Nephron (organoid): ENCODE measurements at regions not wholly inside any gene's neighbourhood (a gene's known extent, or its start where the extent isn't known, plus 50 kb on each side); places are given as distances from the start of the nearest gene placed in this dataset.

Source experiments
- H3K27ac Mint-ChIP-seq, 3 experiments: 2 replicates each; pipeline ENCODE4 v1.8.0; 2020; ENCODE audit warnings: mixed read lengths in 3 of 3, mild to moderate bottlenecking in 2 of 3, moderate library complexity in 1 of 3
- H3K27me3 Mint-ChIP-seq: 2 replicates; pipeline ENCODE4 v1.8.0; 2021; ENCODE audit warnings: low read depth, mild to moderate bottlenecking, moderate library complexity, mixed read lengths
- H3K36me3 Mint-ChIP-seq: 2 replicates; pipeline ENCODE4 v1.8.0; 2020; ENCODE audit warnings: low read depth, mixed read lengths
- H3K4me1 Mint-ChIP-seq: 2 replicates; pipeline ENCODE4 v1.8.0; 2020; ENCODE audit warnings: mixed read lengths
- H3K4me3 Mint-ChIP-seq, 3 experiments: 2 replicates each; pipeline ENCODE4 v1.8.0; 2020; ENCODE audit warnings: mild to moderate bottlenecking in 3 of 3, mixed read lengths in 3 of 3, moderate library complexity in 2 of 3
- H3K9me3 Mint-ChIP-seq: 2 replicates; pipeline ENCODE4 v1.8.0; 2020; ENCODE audit warnings: mixed read lengths
- TF ChIP-seq, protein P1 (sequence below), 3 experiments: fragments of 200-600 bp; sonication (generic); IDR thresholded peaks; one replicate each; pipeline ENCODE4 v1.5.0; 2021; ENCODE audit warnings: antibody characterized with exemption in 3 of 3; ENCODE audit not compliant: unreplicated experiment in 3 of 3

DNA sequence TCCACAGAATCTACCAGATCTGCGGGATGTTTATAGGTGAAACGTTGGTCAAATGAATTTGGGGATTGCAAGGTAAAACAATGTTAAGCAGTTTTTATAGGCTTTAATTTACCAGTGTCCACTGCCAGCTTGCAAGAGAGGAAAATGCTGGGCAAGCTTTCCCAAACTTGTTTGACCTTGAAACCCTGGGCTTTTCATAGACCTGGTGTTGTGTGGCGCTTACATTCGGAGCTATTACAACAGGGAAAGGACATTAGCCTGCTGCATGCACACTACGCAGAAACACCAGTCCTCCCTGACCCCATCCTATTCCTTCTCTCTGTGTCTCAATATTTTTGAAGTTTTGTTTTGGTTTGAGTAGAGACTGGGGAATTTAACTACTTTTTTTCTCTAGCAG is 59.6 kb upstream of the AGPS start:
- peak overlapping the region; percentile 83 to 87 (median 84) for H3K27ac Mint-ChIP-seq
- no peak overlapping the region for H3K4me3 Mint-ChIP-seq
- TF ChIP-seq, protein P1, sequence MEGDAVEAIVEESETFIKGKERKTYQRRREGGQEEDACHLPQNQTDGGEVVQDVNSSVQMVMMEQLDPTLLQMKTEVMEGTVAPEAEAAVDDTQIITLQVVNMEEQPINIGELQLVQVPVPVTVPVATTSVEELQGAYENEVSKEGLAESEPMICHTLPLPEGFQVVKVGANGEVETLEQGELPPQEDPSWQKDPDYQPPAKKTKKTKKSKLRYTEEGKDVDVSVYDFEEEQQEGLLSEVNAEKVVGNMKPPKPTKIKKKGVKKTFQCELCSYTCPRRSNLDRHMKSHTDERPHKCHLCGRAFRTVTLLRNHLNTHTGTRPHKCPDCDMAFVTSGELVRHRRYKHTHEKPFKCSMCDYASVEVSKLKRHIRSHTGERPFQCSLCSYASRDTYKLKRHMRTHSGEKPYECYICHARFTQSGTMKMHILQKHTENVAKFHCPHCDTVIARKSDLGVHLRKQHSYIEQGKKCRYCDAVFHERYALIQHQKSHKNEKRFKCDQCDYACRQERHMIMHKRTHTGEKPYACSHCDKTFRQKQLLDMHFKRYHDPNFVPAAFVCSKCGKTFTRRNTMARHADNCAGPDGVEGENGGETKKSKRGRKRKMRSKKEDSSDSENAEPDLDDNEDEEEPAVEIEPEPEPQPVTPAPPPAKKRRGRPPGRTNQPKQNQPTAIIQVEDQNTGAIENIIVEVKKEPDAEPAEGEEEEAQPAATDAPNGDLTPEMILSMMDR (IDR thresholded peaks at IDR 0.05; ENCODE audit: unreplicated experiment in 3 of 3), result no peak
- peaks cover 2% of the 10 kb centered on the region for H3K9me3 Mint-ChIP-seq
- no peaks in the 10 kb centered on the region for H3K27me3 Mint-ChIP-seq
- H3K4me1 Mint-ChIP-seq, result peaks cover 19% of the 10 kb centered on the region
- H3K36me3 Mint-ChIP-seq, result no peaks in the 10 kb centered on the region

DNA sequence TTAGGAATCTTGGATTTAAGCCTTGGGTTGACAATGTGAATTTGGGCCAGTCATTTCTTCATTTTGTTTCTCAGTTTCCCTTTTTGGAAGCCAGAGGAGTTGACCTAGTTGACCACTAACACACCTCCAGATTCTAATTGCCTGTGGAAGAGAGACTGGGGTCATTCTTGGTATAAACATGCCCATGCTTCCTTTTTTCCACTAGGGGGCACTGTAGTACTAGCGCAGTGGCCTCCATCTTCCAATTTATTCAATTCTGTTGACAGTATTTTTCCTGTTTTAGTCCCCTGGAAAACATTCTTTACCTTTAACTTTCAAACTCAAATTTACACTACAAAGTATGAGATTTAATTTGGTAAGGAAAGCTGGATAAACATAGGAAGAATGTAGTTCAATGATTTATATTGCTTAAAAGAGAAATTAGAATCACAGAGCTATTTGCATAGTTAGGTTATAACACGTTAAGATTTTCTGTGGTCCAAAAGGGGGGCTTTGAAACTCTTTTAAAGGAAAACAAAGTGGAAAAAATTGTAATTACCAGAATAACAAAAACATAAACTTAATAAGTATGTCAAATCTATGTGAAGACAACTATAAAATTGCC is 57.5 kb upstream of the AGPS start:
- TF ChIP-seq, protein P1 (IDR thresholded peaks at IDR 0.05; ENCODE audit: unreplicated experiment in 3 of 3), result peak; percentile 92 to 96 (median 94)
- no peaks in the 10 kb centered on the region for H3K36me3 Mint-ChIP-seq
- peaks cover 19% of the 10 kb centered on the region for H3K4me1 Mint-ChIP-seq
- H3K27me3 Mint-ChIP-seq, result no peaks in the 10 kb centered on the region
- H3K4me3 Mint-ChIP-seq, result no peak overlapping the region
- peak overlapping the region; percentile 63 to 90 (median 87) for H3K27ac Mint-ChIP-seq
- peaks cover 2% of the 10 kb centered on the region for H3K9me3 Mint-ChIP-seq

DNA sequence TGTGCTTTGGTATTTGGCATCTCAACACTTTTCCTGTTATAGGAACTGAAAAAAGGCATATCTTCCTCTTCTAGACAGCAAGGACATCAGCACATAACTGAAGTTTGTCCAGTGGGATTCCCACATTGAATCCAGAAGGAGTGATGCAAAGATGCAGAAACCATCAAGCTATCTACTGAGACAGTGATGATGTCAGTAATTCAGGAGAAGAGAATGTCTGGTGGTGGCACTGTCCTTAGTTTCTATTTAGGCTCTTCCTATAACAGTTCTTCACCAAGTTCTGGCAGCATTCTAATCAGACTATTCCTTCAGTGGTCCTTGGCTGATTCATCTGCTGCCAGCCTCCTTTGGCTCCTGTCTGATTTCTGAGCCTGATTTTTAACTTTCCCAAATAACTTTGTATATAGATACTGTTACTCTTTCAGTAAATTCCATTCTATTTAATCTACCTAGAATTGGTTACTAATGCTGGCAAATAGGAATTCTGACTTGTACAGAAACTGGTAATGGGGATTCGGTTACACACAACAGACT is 56.6 kb upstream of the AGPS start:
- peaks cover 19% of the 10 kb centered on the region for H3K4me1 Mint-ChIP-seq
- TF ChIP-seq, protein P1 (IDR thresholded peaks at IDR 0.05; ENCODE audit: unreplicated experiment in 3 of 3), result no peak
- no peak overlapping the region for H3K4me3 Mint-ChIP-seq
- peaks cover 2% of the 10 kb centered on the region for H3K9me3 Mint-ChIP-seq
- no peaks in the 10 kb centered on the region for H3K36me3 Mint-ChIP-seq
- H3K27me3 Mint-ChIP-seq, result no peaks in the 10 kb centered on the region
- H3K27ac Mint-ChIP-seq, result peak overlapping the region in 2 of 3 experiments; percentile 30 to 50

DNA sequence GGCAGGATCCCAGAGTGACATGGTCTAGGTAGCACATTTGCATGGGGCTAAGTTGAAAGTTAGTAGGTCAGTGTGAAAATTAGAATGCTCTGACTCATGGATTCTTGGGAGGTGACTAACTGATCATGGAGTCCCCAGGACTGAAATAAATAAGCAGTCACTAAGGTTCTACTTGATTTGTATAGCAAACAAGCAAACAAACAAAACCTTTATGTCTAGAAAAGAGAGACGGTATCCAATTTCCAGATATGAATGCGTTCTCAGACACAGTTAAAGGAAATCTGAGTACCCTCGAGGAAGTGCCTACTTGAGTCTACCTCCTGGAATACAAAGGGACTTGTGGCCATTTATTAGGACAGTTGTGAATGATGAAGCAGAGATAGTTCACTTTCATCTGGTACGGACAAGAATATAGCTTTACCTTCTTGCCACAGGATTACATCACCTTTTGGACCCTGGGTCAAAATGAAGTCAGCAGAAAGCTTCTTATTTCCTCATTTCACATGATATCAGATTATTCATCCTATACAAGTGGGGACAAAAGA is 54.3 kb upstream of the AGPS start:
- TF ChIP-seq, protein P1 (IDR thresholded peaks at IDR 0.05; ENCODE audit: unreplicated experiment in 3 of 3), result no peak
- no peaks in the 10 kb centered on the region for H3K27me3 Mint-ChIP-seq
- H3K9me3 Mint-ChIP-seq, result peaks cover 2% of the 10 kb centered on the region
- no peaks in the 10 kb centered on the region for H3K36me3 Mint-ChIP-seq
- H3K4me3 Mint-ChIP-seq, result no peak overlapping the region
- no peak overlapping the region for H3K27ac Mint-ChIP-seq
- peaks cover 8% of the 10 kb centered on the region for H3K4me1 Mint-ChIP-seq

DNA sequence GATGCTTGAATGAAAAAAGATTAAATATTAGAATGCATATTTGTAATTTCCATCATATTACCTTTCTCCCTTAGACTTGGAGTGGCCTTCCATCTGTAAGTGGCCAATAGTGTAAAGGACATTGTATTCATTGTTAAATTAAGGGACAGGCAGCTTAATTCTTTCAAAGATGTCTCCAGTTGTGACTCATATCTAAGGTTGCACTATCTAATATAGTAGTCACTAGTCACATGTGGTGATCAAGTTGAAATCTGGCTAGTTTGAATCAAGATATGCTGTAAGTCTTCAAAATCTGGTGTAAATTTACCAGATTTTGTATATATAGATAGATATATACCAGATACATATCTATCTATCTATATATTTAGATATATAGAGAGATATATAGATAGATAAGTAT is 52.4 kb upstream of the AGPS start:
- TF ChIP-seq, protein P1 (IDR thresholded peaks at IDR 0.05; ENCODE audit: unreplicated experiment in 3 of 3), result no peak
- no peak overlapping the region for H3K4me3 Mint-ChIP-seq
- H3K27ac Mint-ChIP-seq, result no peak overlapping the region
- peaks cover 1% of the 10 kb centered on the region for H3K4me1 Mint-ChIP-seq
- H3K36me3 Mint-ChIP-seq, result no peaks in the 10 kb centered on the region
- no peaks in the 10 kb centered on the region for H3K27me3 Mint-ChIP-seq
- H3K9me3 Mint-ChIP-seq, result peaks cover under 1% of the 10 kb centered on the region

DNA sequence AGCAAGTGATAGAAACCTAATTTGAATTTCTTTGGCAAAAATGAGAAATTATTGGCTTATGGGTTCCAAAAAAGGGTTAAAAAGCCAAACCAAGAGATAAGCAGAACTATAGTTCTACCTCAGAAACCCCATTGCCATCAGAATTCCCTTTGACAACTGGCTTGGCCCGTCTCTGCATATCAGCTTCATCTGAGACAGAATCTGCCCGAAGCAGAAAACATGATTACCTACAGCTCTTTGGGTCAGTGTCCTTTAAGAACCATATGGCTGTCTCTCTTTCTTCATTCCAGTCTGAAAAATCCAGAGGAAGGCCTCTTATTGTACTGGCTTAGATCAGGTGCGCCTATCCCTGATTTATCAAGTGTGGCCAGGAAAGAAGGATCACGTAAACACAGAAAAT is 49.8 kb upstream of the AGPS start:
- Mint-ChIP-seq H3K4me3 (no peak overlapping the region), H3K4me1 (peaks cover 2% of the 10 kb centered on the region), H3K9me3 (no peaks in the 10 kb centered on the region), H3K27ac (no peak overlapping the region), H3K36me3 (no peaks in the 10 kb centered on the region), H3K27me3 (no peaks in the 10 kb centered on the region)
- TF ChIP-seq, protein P1 (IDR thresholded peaks at IDR 0.05; ENCODE audit: unreplicated experiment in 3 of 3), result no peak
